ENCODE measurements at regions not wholly inside any gene's neighbourhood (a gene's known extent, or its start where the extent isn't known, plus 50 kb on each side); places are given as distances from the start of the nearest gene placed in this dataset.

DNA sequence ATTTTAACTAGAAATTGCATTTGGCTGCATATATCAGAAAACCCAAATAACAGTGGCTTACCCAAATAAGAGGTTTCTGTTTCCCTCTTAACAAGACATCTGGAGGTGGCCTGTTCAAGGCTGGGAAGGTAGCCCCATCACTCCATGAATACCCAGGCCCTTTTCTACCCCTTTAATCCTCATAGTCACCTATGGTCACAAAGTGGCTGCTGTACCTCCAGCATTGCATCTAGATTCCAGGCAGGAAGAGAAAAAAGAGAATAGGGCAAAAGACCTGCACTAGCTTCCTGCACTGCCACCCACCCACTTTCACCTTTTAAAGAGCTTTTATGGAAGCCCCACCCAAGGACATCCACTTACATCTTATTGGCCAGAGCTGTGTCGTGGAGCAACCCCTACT is 124.0 kb upstream of the NCOR2 start:
- TF ChIP-seq POLR2AphosphoS5 (IDR thresholded peaks at IDR 0.05; ENCODE audit: borderline replicate concordance, low read depth, low read length) (no peak), EZH2 (IDR thresholded peaks at IDR 0.05) (no peak), FOXP2 (optimal IDR thresholded peaks at IDR 0.05; ENCODE audit: control extremely low read depth, extremely low read length, insufficient read depth) (no peak)

All from SK-N-MC (cell line).